SK-N-SH (cell line): ENCODE measurements at regions not wholly inside any gene's neighbourhood (a gene's known extent, or its start where the extent isn't known, plus 50 kb on each side); places are given as distances from the start of the nearest gene placed in this dataset.
"Not testable (repeated sequence)": the region's sequence is repeated elsewhere in the genome, so short reads cannot be mapped to it uniquely, and the experiment has no call there.

Experiments
- CTCF ChIA-PET: fragments of 300-600, 350-600 bp; formaldehyde crosslinking; extraction: SDS; loops from one replicate; lab custom pipeline; 2021; lab: Yijun Ruan, JAX
- POLR2A ChIA-PET: fragments of 350-600 bp; sonication (Branson Sonifier 250); formaldehyde crosslinking; extraction: SDS; loops from one replicate; lab custom pipeline; 2020; ENCODE audit warnings: antibody characterized with exemption, inconsistent platforms; lab: Yijun Ruan, JAX
- DNase-seq: peaks from one replicate; pipeline ENCODE4 v3.0.0; 2012
- H2AFZ ChIP-seq: fragments of 200-600 bp; sonication (generic); 2 replicates; pipeline ENCODE4 v1.8.1; 2016; ENCODE audit warnings: antibody characterized with exemption, mild to moderate bottlenecking, low read depth
- H3F3A ChIP-seq: fragments of 200-600 bp; sonication (generic); replicated peaks from 2 replicates; pipeline ENCODE3; 2016; ENCODE audit warnings: antibody characterized with exemption, mild to moderate bottlenecking; ENCODE audit not compliant: insufficient read depth
- H3K27ac ChIP-seq, 2 experiments: fragments of 200-500 bp in 1 of 2; fragments of 200-600 bp in 1 of 2; sonication (Bioruptor generic) in 1 of 2; sonication (generic), shearing (Covaris generic) in 1 of 2; 2 replicates each; pipeline versions ENCODE4 v1.5.1 to v1.6.1; 2014 to 2016; ENCODE audit warnings: low read depth in 2 of 2, inconsistent platforms in 1 of 2, low read length in 1 of 2, mild to moderate bottlenecking in 1 of 2, mixed read lengths in 1 of 2
- H3K27me3 ChIP-seq: fragments of 200-600 bp; sonication (generic), shearing (Covaris generic); 2 replicates; pipeline ENCODE4 v1.6.1; 2016; ENCODE audit warnings: mixed run types; ENCODE audit not compliant: insufficient read depth
- H3K36me3 ChIP-seq, 2 experiments: fragments of 200-500 bp in 1 of 2; fragments of 200-600 bp in 1 of 2; sonication (Bioruptor generic) in 1 of 2; sonication (generic) in 1 of 2; replicated peaks in 1 of 2; 2 replicates each; pipeline versions ENCODE3 to v1.5.1; 2014 to 2016; ENCODE audit warnings: low read length in 1 of 2, mild to moderate bottlenecking in 1 of 2; ENCODE audit not compliant: insufficient read depth in 2 of 2, control insufficient read depth in 1 of 2
- H3K4me1 ChIP-seq, 2 experiments: fragments of 200-500 bp in 1 of 2; fragments of 200-600 bp in 1 of 2; sonication (Bioruptor generic) in 1 of 2; sonication (generic), shearing (Covaris generic) in 1 of 2; 2 replicates each; pipeline versions ENCODE4 v1.5.1 to v1.6.1; 2014 to 2016; ENCODE audit warnings: low read depth in 1 of 2, low read length in 1 of 2, mixed run types in 1 of 2; ENCODE audit not compliant: insufficient read depth in 2 of 2, control insufficient read depth in 1 of 2
- H3K4me2 ChIP-seq: fragments of 200-600 bp; sonication (generic), shearing (Covaris generic); 2 replicates; pipeline ENCODE4 v1.6.1; 2017; ENCODE audit warnings: mixed run types
- H3K4me3 ChIP-seq, 2 experiments: fragments of 200-500 bp in 1 of 2; fragments of 200-600 bp in 1 of 2; sonication (Bioruptor generic) in 1 of 2; sonication (generic), shearing (Covaris generic) in 1 of 2; 2 replicates each; pipeline versions ENCODE4 v1.5.1 to v1.8.1; 2014 to 2016; ENCODE audit warnings: low read depth in 2 of 2, inconsistent platforms in 1 of 2, low read length in 1 of 2, mild to moderate bottlenecking in 1 of 2, mixed read lengths in 1 of 2, moderate library complexity in 1 of 2
- H3K79me2 ChIP-seq: fragments of 200-600 bp; sonication (generic); 2 replicates; pipeline ENCODE4 v1.8.1; 2017; ENCODE audit warnings: mild to moderate bottlenecking; ENCODE audit not compliant: insufficient read depth
- H3K9ac ChIP-seq: fragments of 200-600 bp; sonication (generic); 2 replicates; pipeline ENCODE4 v1.6.1; 2017; ENCODE audit warnings: mixed run types
- H3K9me2 ChIP-seq: fragments of 200-600 bp; sonication (generic); 2 replicates; pipeline ENCODE4 v1.6.1; 2017; ENCODE audit warnings: mixed run types
- H3K9me3 ChIP-seq: fragments of 200-600 bp; sonication (generic); 2 replicates; pipeline ENCODE4 v1.6.1; 2017; ENCODE audit warnings: mixed run types, mild to moderate bottlenecking, moderate library complexity
- H4K20me1 ChIP-seq: fragments of 200-600 bp; sonication (generic); 2 replicates; pipeline ENCODE4 v1.6.1; 2017; ENCODE audit warnings: mild to moderate bottlenecking, mixed run types; ENCODE audit not compliant: insufficient read depth
- CHD2 ChIP-seq: fragments of 150-350 bp; IDR thresholded peaks from 2 replicates; pipeline ENCODE4 v1.6.1; 2018; ENCODE audit warnings: low read length; ENCODE audit not compliant: partially characterized antibody
- EZH2phosphoT487 ChIP-seq: fragments of 200-600 bp; sonication (generic); IDR thresholded peaks from 2 replicates; pipeline ENCODE4 v1.6.1; 2017; ENCODE audit warnings: low read depth, mixed run types, mild to moderate bottlenecking, antibody characterized with exemption, moderate library complexity, borderline replicate concordance
- FOXM1 ChIP-seq: IDR thresholded peaks from 2 replicates; pipeline ENCODE4 v1.4.0; 2012; ENCODE audit warnings: low read depth, mild to moderate bottlenecking
- GABPA ChIP-seq: IDR thresholded peaks from 2 replicates; pipeline ENCODE4 v1.4.0; 2012; ENCODE audit warnings: low read depth, mild to moderate bottlenecking
- MEF2A ChIP-seq: IDR thresholded peaks from 2 replicates; pipeline ENCODE4 v1.4.0; 2012; ENCODE audit warnings: low read depth, borderline replicate concordance
- NFIC ChIP-seq: IDR thresholded peaks from 2 replicates; pipeline ENCODE4 v1.4.0; 2012; ENCODE audit warnings: borderline replicate concordance
- NRF1 ChIP-seq: IDR thresholded peaks from 2 replicates; pipeline ENCODE4 v1.6.1; 2012; ENCODE audit warnings: low read depth, mild to moderate bottlenecking, low read length
- RCOR1 ChIP-seq: fragments of 150-350 bp; IDR thresholded peaks from 2 replicates; pipeline ENCODE4 v1.6.1; 2017; ENCODE audit warnings: antibody characterized with exemption, low read length
- SIN3A ChIP-seq: IDR thresholded peaks from 2 replicates; pipeline ENCODE4 v1.6.1; 2012; ENCODE audit warnings: low read depth, mild to moderate bottlenecking, low read length, moderate library complexity, borderline replicate concordance
- SMC3 ChIP-seq: IDR thresholded peaks from 2 replicates; pipeline ENCODE4 v1.6.1; 2012; ENCODE audit warnings: low read depth, low read length, improper control_type of control experiment
- WGBS: methylation state at CpG from one replicate; pipeline ENCODE4 v1.1.6; 2017; ENCODE audit warnings: low lambda C conversion rate; 5-methylcytosine and 5-hydroxymethylcytosine counted together
- TF ChIP-seq, protein P1 (sequence below): fragments of 150-350 bp; IDR thresholded peaks from 2 replicates; pipeline ENCODE4 v1.6.1; 2016; ENCODE audit warnings: mild to moderate bottlenecking, low read depth, low read length
- TF ChIP-seq, protein P2 (sequence below): fragments of 150-350 bp; IDR thresholded peaks from 2 replicates; pipeline ENCODE4 v1.6.1; 2017; ENCODE audit warnings: antibody characterized with exemption, low read length, low read depth, borderline replicate concordance
- TF ChIP-seq, protein P3 (sequence below): IDR thresholded peaks from 2 replicates; pipeline ENCODE4 v1.4.0; 2012; ENCODE audit warnings: low read depth

DNA sequence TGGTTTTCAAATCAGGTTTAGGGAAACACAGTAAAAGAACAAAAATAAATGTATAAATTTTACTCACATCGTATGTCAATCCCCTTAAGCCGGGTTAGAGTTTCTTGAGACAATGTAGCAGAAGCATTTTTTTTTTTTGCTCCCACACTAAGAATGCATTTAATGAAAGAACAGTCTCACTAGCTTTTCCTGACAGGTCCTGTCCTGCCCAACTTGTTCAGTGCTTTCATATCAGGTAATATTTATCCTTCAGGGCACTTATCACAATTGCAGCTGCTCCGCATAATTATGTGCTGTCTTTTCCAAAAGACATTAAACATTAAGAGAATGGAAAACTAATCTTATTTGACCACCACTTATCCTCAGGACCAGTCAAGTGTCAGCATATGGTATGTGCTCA is 632.0 kb downstream of the HTR1B start:
- POLR2A ChIA-PET: no interaction called here
- Histone ChIP-seq H3K9me3 (0 out of 2 replicates have a peak, but pooled peaks cover 3% of the 10 kb centered on the region), H3K79me2 (no peaks in the 10 kb centered on the region), H3K27ac (no peak overlapping the region), H3F3A (no peaks in the 10 kb centered on the region), H3K9ac (no peak overlapping the region), H3K4me1 (no peaks in the 10 kb centered on the region; a peak in 1 of 4 replicates), H3K4me3 (no peak overlapping the region), H3K9me2 (no peaks in the 10 kb centered on the region), H3K27me3 (no peaks in the 10 kb centered on the region), H2AFZ (no peak overlapping the region), H3K36me3 (no peaks in the 10 kb centered on the region), H3K4me2 (no peak overlapping the region), H4K20me1 (no peaks in the 10 kb centered on the region)
- CTCF ChIA-PET: interaction anchor here (1.0 kb wide), 1 partner anchor 938 kb away, joined by 3 read pairs; no protein-coding TSS in a partner anchor
- 8% methylated on average over 3 of the region's 3 CpGs for WGBS
- TF ChIP-seq NRF1 (no peak), CHD2 (no peak), MEF2A (no peak), NFIC (no peak)
- no peak for DNase-seq

DNA sequence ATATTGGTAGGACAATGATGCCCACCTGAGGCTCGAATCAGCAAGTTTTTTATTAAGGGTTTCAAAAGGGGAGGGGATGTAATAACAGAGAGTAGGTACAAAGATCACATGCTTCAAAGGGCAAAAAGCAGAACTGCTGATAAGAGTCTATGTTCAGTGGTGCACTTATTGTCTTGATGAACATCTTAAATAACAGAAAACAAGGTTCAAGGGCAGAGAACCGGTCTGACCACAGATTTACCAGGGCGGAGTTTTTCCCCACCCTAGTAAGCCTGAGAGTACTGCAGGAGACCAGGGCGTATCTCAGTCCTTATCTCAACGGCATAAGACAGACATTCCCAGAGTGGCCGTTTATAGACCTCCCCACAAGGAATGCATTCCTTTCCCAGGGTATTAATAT is 639.7 kb downstream of the HTR1B start:
- H3K4me3 ChIP-seq, H4K20me1 ChIP-seq, H3K4me2 ChIP-seq, H3F3A ChIP-seq, H3K9me3 ChIP-seq, H3K9me2 ChIP-seq, H3K27me3 ChIP-seq, H3K27ac ChIP-seq, DNase-seq, H2AFZ ChIP-seq, H3K36me3 ChIP-seq, H3K79me2 ChIP-seq, POLR2A ChIA-PET, H3K4me1 ChIP-seq, CTCF ChIA-PET, H3K9ac ChIP-seq: not testable (repeated sequence)
- 8% methylated on average over 6 of the region's 6 CpGs for WGBS

DNA sequence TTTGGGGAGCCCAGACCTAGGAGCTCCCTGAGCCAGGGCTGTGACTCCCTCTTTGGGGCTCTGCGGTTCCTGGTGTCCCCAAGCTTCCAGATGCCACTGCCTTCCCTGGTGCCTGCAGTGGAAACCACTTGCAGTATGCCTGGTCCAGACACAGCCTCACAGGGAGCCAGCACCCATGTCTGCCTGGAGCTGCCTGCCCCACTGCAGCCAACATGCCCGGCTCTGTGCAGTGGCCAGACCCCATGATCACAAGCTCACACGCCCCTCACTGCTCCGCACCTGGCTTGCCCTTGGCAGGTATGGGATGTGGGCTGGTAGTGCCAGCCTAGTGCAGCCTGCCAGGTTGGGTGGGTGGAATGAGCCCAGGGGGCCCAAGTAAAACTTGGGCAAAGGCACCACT is 644.8 kb downstream of the HTR1B start:
- POLR2A ChIA-PET: no interaction called here
- H3K36me3 ChIP-seq: no peaks in the 10 kb centered on the region
- H3K9me3 ChIP-seq: no peaks in the 10 kb centered on the region
- no peaks in the 10 kb centered on the region for H3K9me2 ChIP-seq
- CTCF ChIA-PET: no interaction called here
- TF ChIP-seq FOXM1 (no peak), SIN3A (no peak), GABPA (no peak), SMC3 (no peak), EZH2phosphoT487 (no peak), RCOR1 (no peak)
- TF ChIP-seq, protein P1, sequence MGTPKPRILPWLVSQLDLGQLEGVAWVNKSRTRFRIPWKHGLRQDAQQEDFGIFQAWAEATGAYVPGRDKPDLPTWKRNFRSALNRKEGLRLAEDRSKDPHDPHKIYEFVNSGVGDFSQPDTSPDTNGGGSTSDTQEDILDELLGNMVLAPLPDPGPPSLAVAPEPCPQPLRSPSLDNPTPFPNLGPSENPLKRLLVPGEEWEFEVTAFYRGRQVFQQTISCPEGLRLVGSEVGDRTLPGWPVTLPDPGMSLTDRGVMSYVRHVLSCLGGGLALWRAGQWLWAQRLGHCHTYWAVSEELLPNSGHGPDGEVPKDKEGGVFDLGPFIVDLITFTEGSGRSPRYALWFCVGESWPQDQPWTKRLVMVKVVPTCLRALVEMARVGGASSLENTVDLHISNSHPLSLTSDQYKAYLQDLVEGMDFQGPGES: no peak
- TF ChIP-seq, protein P2, sequence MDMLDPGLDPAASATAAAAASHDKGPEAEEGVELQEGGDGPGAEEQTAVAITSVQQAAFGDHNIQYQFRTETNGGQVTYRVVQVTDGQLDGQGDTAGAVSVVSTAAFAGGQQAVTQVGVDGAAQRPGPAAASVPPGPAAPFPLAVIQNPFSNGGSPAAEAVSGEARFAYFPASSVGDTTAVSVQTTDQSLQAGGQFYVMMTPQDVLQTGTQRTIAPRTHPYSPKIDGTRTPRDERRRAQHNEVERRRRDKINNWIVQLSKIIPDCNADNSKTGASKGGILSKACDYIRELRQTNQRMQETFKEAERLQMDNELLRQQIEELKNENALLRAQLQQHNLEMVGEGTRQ: no peak
- TF ChIP-seq, protein P3, sequence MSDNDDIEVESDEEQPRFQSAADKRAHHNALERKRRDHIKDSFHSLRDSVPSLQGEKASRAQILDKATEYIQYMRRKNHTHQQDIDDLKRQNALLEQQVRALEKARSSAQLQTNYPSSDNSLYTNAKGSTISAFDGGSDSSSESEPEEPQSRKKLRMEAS: no peak
- DNase-seq: no peak
- H3K4me2 ChIP-seq: no peak overlapping the region
- H3K27me3 ChIP-seq: no peaks in the 10 kb centered on the region
- no peaks in the 10 kb centered on the region for H3F3A ChIP-seq
- H3K4me1 ChIP-seq: no peaks in the 10 kb centered on the region
- H3K4me3 ChIP-seq: no peak overlapping the region
- WGBS: 0% methylated on average over 4 of the region's 4 CpGs
- H2AFZ ChIP-seq: no peak overlapping the region
- no peaks in the 10 kb centered on the region for H4K20me1 ChIP-seq
- H3K79me2 ChIP-seq: no peaks in the 10 kb centered on the region
- no peak overlapping the region for H3K27ac ChIP-seq
- no peak overlapping the region for H3K9ac ChIP-seq
